ENCODE measurements at regions not wholly inside any gene's neighbourhood (a gene's known extent, or its start where the extent isn't known, plus 50 kb on each side); places are given as distances from the start of the nearest gene placed in this dataset.

DNA sequence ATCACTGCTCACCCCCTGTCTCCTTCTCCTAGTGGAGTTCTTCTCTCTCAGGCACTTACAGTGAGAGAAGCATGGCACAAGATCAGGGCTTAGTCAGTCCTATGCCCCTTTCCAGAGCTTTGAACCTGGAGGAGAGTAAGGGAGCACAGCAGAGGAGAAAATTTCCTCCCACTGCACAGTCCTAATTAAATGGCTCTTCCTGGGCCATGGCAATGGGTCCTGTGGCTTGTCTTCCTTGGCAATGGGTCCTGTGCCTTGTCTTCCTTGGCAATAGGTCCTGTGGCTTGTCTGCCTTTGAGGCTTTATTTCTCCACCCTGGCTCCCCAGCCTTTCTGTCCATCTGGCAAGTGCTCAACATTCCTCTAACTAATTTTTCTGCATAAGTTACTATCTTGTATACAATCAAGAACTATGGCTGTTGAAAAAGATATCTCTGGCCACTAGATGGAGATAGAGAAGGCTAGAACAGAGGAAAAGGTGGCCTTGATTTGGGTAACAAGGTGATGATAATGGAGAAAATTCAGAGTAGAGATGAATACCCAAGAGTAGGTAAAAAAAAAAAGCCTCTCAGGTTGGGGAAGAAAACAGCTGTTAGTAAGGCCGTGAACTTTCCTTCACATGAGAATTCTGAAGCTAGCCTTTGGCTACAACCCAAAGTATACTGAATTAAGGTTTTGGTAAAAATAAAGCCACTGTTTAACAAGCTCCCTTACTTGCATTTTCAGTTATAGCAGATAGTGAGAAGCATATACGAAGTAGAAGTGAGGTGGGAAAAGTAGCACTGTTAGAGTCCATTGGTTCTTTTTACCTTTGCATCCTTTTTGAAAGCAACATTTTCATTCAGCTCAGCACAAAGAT lies 504.9 kb downstream of the DOK5 start:
- H3K4me3 ChIP-seq: no peak overlapping the region
- no peaks in the 10 kb centered on the region for H3K36me3 ChIP-seq
- TF ChIP-seq, protein P1, sequence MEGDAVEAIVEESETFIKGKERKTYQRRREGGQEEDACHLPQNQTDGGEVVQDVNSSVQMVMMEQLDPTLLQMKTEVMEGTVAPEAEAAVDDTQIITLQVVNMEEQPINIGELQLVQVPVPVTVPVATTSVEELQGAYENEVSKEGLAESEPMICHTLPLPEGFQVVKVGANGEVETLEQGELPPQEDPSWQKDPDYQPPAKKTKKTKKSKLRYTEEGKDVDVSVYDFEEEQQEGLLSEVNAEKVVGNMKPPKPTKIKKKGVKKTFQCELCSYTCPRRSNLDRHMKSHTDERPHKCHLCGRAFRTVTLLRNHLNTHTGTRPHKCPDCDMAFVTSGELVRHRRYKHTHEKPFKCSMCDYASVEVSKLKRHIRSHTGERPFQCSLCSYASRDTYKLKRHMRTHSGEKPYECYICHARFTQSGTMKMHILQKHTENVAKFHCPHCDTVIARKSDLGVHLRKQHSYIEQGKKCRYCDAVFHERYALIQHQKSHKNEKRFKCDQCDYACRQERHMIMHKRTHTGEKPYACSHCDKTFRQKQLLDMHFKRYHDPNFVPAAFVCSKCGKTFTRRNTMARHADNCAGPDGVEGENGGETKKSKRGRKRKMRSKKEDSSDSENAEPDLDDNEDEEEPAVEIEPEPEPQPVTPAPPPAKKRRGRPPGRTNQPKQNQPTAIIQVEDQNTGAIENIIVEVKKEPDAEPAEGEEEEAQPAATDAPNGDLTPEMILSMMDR (IDR thresholded peaks at IDR 0.05): no peak
- ATAC-seq (ENCODE audit: insufficient number of reproducible peaks, low FRiP score, low read depth) (no peak), DNase-seq (ENCODE audit: low spot score) (no peak)
- H3K9me3 ChIP-seq: no peaks in the 10 kb centered on the region
- no peak overlapping the region for H3K27ac ChIP-seq
- no peaks in the 10 kb centered on the region for H3K4me1 ChIP-seq (ENCODE audit: control insufficient read depth in 1 of 2, low read depth in 2 of 2)
- no peaks in the 10 kb centered on the region for H3K27me3 ChIP-seq (replicated peaks; ENCODE audit: insufficient read depth)

DNA sequence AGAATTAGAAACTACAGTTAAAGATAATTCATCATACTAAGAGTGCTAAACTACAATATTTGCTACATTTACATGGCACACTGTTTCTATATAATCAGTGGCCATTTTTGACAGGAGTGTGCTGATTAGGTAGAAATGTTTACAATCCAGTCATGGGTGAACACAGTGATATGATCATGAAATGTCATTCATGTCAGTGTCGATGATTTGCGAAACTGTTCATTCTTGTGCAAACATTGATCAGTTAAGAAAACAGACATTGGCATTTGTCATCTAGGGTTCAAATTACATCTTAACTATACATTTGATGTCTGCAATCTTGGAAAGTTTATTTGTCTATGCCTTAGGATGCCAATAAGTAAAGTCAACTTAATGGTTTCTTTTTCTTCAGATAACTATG lies 474.9 kb downstream of the DOK5 start:
- H3K36me3 ChIP-seq: no peaks in the 10 kb centered on the region
- H3K4me3 ChIP-seq: no peak overlapping the region
- no peaks in the 10 kb centered on the region for H3K27me3 ChIP-seq (replicated peaks; ENCODE audit: insufficient read depth)
- H3K9me3 ChIP-seq: no peaks in the 10 kb centered on the region
- TF ChIP-seq, protein P1 (IDR thresholded peaks at IDR 0.05): no peak
- no peaks in the 10 kb centered on the region for H3K4me1 ChIP-seq (ENCODE audit: control insufficient read depth in 1 of 2, low read depth in 2 of 2)
- DNase-seq (ENCODE audit: low spot score) (no peak), ATAC-seq (ENCODE audit: insufficient number of reproducible peaks, low FRiP score, low read depth) (no peak)
- no peak overlapping the region for H3K27ac ChIP-seq

DNA sequence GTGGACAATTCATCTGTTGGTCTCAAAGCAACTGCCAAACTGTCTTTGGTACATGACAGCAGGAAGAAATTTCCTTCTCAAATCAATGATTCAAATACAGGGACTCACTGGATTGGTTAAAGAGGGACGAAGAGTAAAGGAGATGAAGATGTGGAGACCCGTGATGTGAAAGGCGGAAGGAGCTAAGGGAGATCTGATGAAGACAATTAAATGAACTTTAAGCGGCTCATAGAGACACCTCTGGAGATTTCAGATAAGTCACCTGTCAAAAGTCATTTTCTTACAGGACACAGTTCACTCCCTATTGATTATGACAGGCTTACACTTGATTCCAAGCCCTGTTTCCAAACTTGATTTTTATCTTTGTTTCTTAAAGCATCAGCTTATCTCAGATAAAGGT lies 466.3 kb downstream of the DOK5 start:
- H3K9me3 ChIP-seq: no peaks in the 10 kb centered on the region
- no peaks in the 10 kb centered on the region for H3K4me1 ChIP-seq (ENCODE audit: control insufficient read depth in 1 of 2, low read depth in 2 of 2)
- H3K27me3 ChIP-seq (replicated peaks; ENCODE audit: insufficient read depth): no peaks in the 10 kb centered on the region
- no peak overlapping the region for H3K27ac ChIP-seq
- DNase-seq (ENCODE audit: low spot score): no peak
- no peak overlapping the region for H3K4me3 ChIP-seq
- H3K36me3 ChIP-seq: no peaks in the 10 kb centered on the region
- ATAC-seq (ENCODE audit: insufficient number of reproducible peaks, low FRiP score, low read depth): no peak
- TF ChIP-seq, protein P1 (IDR thresholded peaks at IDR 0.05): no peak

DNA sequence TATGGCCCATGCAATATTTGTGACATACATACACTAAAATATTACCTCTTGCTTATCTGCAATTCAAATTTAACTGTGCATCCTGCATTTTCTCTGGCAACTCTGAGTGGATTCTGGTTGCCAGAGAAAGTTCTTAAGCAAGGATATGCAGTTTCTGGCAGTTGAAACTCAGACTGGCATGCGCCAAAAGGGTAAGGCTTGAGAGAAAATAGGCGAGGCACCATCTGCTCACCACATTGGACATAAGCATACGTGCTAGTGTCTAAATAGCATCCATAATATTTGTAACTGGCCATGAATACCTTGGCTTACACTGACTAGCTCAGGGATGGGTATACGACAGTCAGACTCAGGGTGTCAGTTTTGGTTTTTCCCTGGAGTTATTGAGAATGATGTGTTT lies 465.1 kb downstream of the DOK5 start:
- H3K9me3 ChIP-seq: no peaks in the 10 kb centered on the region
- DNase-seq (ENCODE audit: low spot score): no peak

DNA sequence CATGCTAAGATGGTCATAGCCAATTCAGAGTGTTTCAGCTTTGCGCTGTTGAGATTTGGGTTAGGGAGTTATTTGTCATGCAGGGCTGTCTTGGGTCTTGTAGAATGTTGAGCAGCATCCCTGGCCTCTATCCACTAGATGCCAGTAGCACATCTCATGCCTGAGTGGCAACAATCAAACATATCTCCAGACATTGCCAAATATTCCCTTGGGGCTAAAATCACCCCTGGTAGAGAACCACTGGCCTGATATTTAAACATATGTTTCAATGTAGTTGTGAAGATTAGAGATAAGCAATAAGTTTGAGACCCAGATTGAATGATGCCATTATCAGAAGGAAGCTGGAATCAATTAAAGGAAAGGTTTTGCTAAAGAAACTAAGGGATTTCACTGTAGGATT lies 463.3 kb downstream of the DOK5 start:
- DNase-seq (ENCODE audit: low spot score) (no peak), ATAC-seq (ENCODE audit: insufficient number of reproducible peaks, low FRiP score, low read depth) (no peak)
- no peaks in the 10 kb centered on the region for H3K4me1 ChIP-seq (ENCODE audit: control insufficient read depth in 1 of 2, low read depth in 2 of 2)
- TF ChIP-seq, protein P1 (IDR thresholded peaks at IDR 0.05): no peak
- H3K27ac ChIP-seq: no peak overlapping the region
- no peaks in the 10 kb centered on the region for H3K9me3 ChIP-seq
- no peaks in the 10 kb centered on the region for H3K36me3 ChIP-seq
- H3K4me3 ChIP-seq: no peak overlapping the region
- no peaks in the 10 kb centered on the region for H3K27me3 ChIP-seq (replicated peaks; ENCODE audit: insufficient read depth)

More for the DNA sequence above, 465.1 kb downstream of the DOK5 start:
- H3K27ac ChIP-seq: no peak overlapping the region
- no peaks in the 10 kb centered on the region for H3K27me3 ChIP-seq (replicated peaks; ENCODE audit: insufficient read depth)
- TF ChIP-seq, protein P1 (IDR thresholded peaks at IDR 0.05): no peak
- H3K36me3 ChIP-seq: no peaks in the 10 kb centered on the region
- no peak for ATAC-seq (ENCODE audit: insufficient number of reproducible peaks, low FRiP score, low read depth)
- H3K4me1 ChIP-seq (ENCODE audit: control insufficient read depth in 1 of 2, low read depth in 2 of 2): no peaks in the 10 kb centered on the region
- no peak overlapping the region for H3K4me3 ChIP-seq
